Central memory CD8-positive, alpha-beta T cell (primary cell): ENCODE measurements at regions not wholly inside any gene's neighbourhood (a gene's known extent, or its start where the extent isn't known, plus 50 kb on each side); places are given as distances from the start of the nearest gene placed in this dataset.
"Not testable (repeated sequence)": the region's sequence is repeated elsewhere in the genome, so short reads cannot be mapped to it uniquely, and the experiment has no call there.

Source experiments
- ATAC-seq: fragments of 150-1000 bp; cut with Tn5 transposase; replicated peaks from 2 replicates; pipeline ENCODE4 v1.10.0; 2022; ENCODE audit warnings: mild to moderate bottlenecking, moderate FRiP score, moderate number of reproducible peaks; ENCODE audit not compliant: poor library complexity, severe bottlenecking; ENCODE audit errors: extremely low read depth
- DNase-seq, 2 donors: peaks; one replicate each; pipeline ENCODE4 v3.0.0; 2021; ENCODE audit warnings: low spot score in 2 of 2
- H3K27ac Mint-ChIP-seq: one replicate; pipeline ENCODE4 v1.8.0; 2022; ENCODE audit warnings: low read depth, mild to moderate bottlenecking, moderate library complexity, mixed read lengths
- H3K27me3 Mint-ChIP-seq: one replicate; pipeline ENCODE4 v1.8.0; 2022; ENCODE audit warnings: mixed read lengths
- H3K36me3 Mint-ChIP-seq: one replicate; pipeline ENCODE4 v1.8.0; 2022; ENCODE audit warnings: mild to moderate bottlenecking, moderate library complexity, mixed read lengths; ENCODE audit not compliant: insufficient read depth
- H3K4me1 Mint-ChIP-seq: one replicate; pipeline ENCODE4 v1.8.0; 2022; ENCODE audit warnings: mixed read lengths
- H3K4me3 Mint-ChIP-seq: one replicate; pipeline ENCODE4 v1.8.0; 2022; ENCODE audit warnings: mild to moderate bottlenecking, moderate library complexity, mixed read lengths
- H3K9me3 Mint-ChIP-seq: one replicate; pipeline ENCODE4 v1.8.0; 2022; ENCODE audit warnings: mixed read lengths

- no peak for DNase-seq
- no peak overlapping the region for H3K27ac Mint-ChIP-seq
- H3K4me3 Mint-ChIP-seq = no peak overlapping the region
- H3K9me3 Mint-ChIP-seq = no peaks in the 10 kb centered on the region
- H3K36me3 Mint-ChIP-seq = no peaks in the 10 kb centered on the region
- no peaks in the 10 kb centered on the region for H3K4me1 Mint-ChIP-seq
- no peak for ATAC-seq
- peaks cover 6% of the 10 kb centered on the region for H3K27me3 Mint-ChIP-seq
Measured at GRCh38 chr12:76180401-76181277, 96.2 kb upstream of the NAP1L1 start.

GRCh38 chr12:76178452-76178851, 94.0 kb upstream of the NAP1L1 start:
- Mint-ChIP-seq H3K9me3 (no peaks in the 10 kb centered on the region), H3K27me3 (no peaks in the 10 kb centered on the region), H3K36me3 (no peaks in the 10 kb centered on the region), H3K4me3 (no peak overlapping the region), H3K27ac (no peak overlapping the region), H3K4me1 (no peaks in the 10 kb centered on the region)
- DNase-seq (no peak), ATAC-seq (no peak)

- DNase-seq (no peak), ATAC-seq (no peak)
- no peaks in the 10 kb centered on the region for H3K36me3 Mint-ChIP-seq
- H3K4me1 Mint-ChIP-seq = no peaks in the 10 kb centered on the region
- H3K9me3 Mint-ChIP-seq = no peaks in the 10 kb centered on the region
- peaks cover 3% of the 10 kb centered on the region for H3K27me3 Mint-ChIP-seq
- H3K4me3 Mint-ChIP-seq = no peak overlapping the region
- no peak overlapping the region for H3K27ac Mint-ChIP-seq
Measured at GRCh38 chr12:76177821-76178220, 93.3 kb upstream of the NAP1L1 start.

- H3K27me3 Mint-ChIP-seq = peaks cover 12% of the 10 kb centered on the region
- no peaks in the 10 kb centered on the region for H3K36me3 Mint-ChIP-seq
- no peaks in the 10 kb centered on the region for H3K4me1 Mint-ChIP-seq
- no peak for ATAC-seq
- H3K9me3 Mint-ChIP-seq = no peaks in the 10 kb centered on the region
- H3K27ac Mint-ChIP-seq = no peak overlapping the region
- no peak overlapping the region for H3K4me3 Mint-ChIP-seq
- DNase-seq = no peak
Measured at GRCh38 chr12:76176940-76177339, 92.5 kb upstream of the NAP1L1 start.

- not testable (repeated sequence) for H3K27ac Mint-ChIP-seq, H3K9me3 Mint-ChIP-seq, DNase-seq, ATAC-seq, H3K36me3 Mint-ChIP-seq, H3K4me3 Mint-ChIP-seq, H3K4me1 Mint-ChIP-seq
- peaks cover 21% of the 10 kb centered on the region for H3K27me3 Mint-ChIP-seq
Measured at GRCh38 chr12:76175946-76176345, 91.5 kb upstream of the NAP1L1 start.

- no peaks in the 10 kb centered on the region for H3K36me3 Mint-ChIP-seq
- H3K9me3 Mint-ChIP-seq = no peaks in the 10 kb centered on the region
- no peak for ATAC-seq
- no peak for DNase-seq
- peaks cover 43% of the 10 kb centered on the region for H3K27me3 Mint-ChIP-seq
- no peak overlapping the region for H3K4me3 Mint-ChIP-seq
- H3K27ac Mint-ChIP-seq = no peak overlapping the region
- H3K4me1 Mint-ChIP-seq = no peaks in the 10 kb centered on the region
Measured at GRCh38 chr12:76173756-76174155, 89.3 kb upstream of the NAP1L1 start.

GRCh38 chr12:76158518-76159321, 74.2 kb upstream of the NAP1L1 start:
- H3K4me3 Mint-ChIP-seq = peak overlapping the region; percentile 51
- no peak overlapping the region for H3K27ac Mint-ChIP-seq
- no peaks in the 10 kb centered on the region for H3K36me3 Mint-ChIP-seq
- H3K4me1 Mint-ChIP-seq = peaks cover 11% of the 10 kb centered on the region
- H3K27me3 Mint-ChIP-seq = no peaks in the 10 kb centered on the region
- H3K9me3 Mint-ChIP-seq = no peaks in the 10 kb centered on the region
- DNase-seq (peak; percentile 22), ATAC-seq (peak; percentile 89)

GRCh38 chr12:76156726-76157125, 72.2 kb upstream of the NAP1L1 start:
- Mint-ChIP-seq H3K27ac (no peak overlapping the region), H3K27me3 (no peaks in the 10 kb centered on the region), H3K4me3 (no peak overlapping the region), H3K36me3 (no peaks in the 10 kb centered on the region), H3K9me3 (no peaks in the 10 kb centered on the region), H3K4me1 (peaks cover 11% of the 10 kb centered on the region)
- ATAC-seq (no peak), DNase-seq (no peak)

GRCh38 chr12:76156314-76156713, 71.8 kb upstream of the NAP1L1 start:
- H3K4me3 Mint-ChIP-seq = no peak overlapping the region
- no peaks in the 10 kb centered on the region for H3K9me3 Mint-ChIP-seq
- H3K27me3 Mint-ChIP-seq = no peaks in the 10 kb centered on the region
- H3K4me1 Mint-ChIP-seq = peaks cover 11% of the 10 kb centered on the region
- H3K27ac Mint-ChIP-seq = no peak overlapping the region
- no peak for ATAC-seq
- no peaks in the 10 kb centered on the region for H3K36me3 Mint-ChIP-seq
- DNase-seq = no peak

GRCh38 chr12:76155157-76155670, 70.7 kb upstream of the NAP1L1 start:
- Mint-ChIP-seq H3K9me3 (no peaks in the 10 kb centered on the region), H3K4me3 (no peak overlapping the region), H3K27ac (no peak overlapping the region), H3K4me1 (peaks cover 11% of the 10 kb centered on the region), H3K36me3 (no peaks in the 10 kb centered on the region), H3K27me3 (no peaks in the 10 kb centered on the region)
- no peak for DNase-seq
- ATAC-seq = no peak

- DNase-seq (no peak), ATAC-seq (no peak)
- no peaks in the 10 kb centered on the region for H3K9me3 Mint-ChIP-seq
- H3K4me1 Mint-ChIP-seq = peaks cover 5% of the 10 kb centered on the region
- no peak overlapping the region for H3K4me3 Mint-ChIP-seq
- no peak overlapping the region for H3K27ac Mint-ChIP-seq
- H3K36me3 Mint-ChIP-seq = no peaks in the 10 kb centered on the region
- H3K27me3 Mint-ChIP-seq = no peaks in the 10 kb centered on the region
Measured at GRCh38 chr12:76153616-76154015, 69.1 kb upstream of the NAP1L1 start.

GRCh38 chr12:76152181-76152807, 67.8 kb upstream of the NAP1L1 start:
- no peaks in the 10 kb centered on the region for H3K27me3 Mint-ChIP-seq
- ATAC-seq (no peak), DNase-seq (no peak)
- H3K36me3 Mint-ChIP-seq = no peaks in the 10 kb centered on the region
- H3K4me3 Mint-ChIP-seq = no peak overlapping the region
- H3K27ac Mint-ChIP-seq = no peak overlapping the region
- no peaks in the 10 kb centered on the region for H3K9me3 Mint-ChIP-seq
- H3K4me1 Mint-ChIP-seq = no peaks in the 10 kb centered on the region
